GM12892 (cell line): ENCODE measurements at regions not wholly inside any gene's neighbourhood (a gene's known extent, or its start where the extent isn't known, plus 50 kb on each side); places are given as distances from the start of the nearest gene placed in this dataset.

Source experiments
- POLR2A ChIP-seq: IDR thresholded peaks from 2 replicates; pipeline ENCODE4 v1.6.1; 2011; ENCODE audit warnings: low read depth, low read length, control low read depth
- POLR2AphosphoS5 ChIP-seq: IDR thresholded peaks from 2 replicates; pipeline ENCODE4 v1.6.1; 2011; ENCODE audit warnings: low read depth, low read length, control low read depth
- TAF1 ChIP-seq: IDR thresholded peaks from 2 replicates; pipeline ENCODE4 v1.6.1; 2011; ENCODE audit warnings: low read depth, mild to moderate bottlenecking, control low read depth, low read length, borderline replicate concordance

DNA sequence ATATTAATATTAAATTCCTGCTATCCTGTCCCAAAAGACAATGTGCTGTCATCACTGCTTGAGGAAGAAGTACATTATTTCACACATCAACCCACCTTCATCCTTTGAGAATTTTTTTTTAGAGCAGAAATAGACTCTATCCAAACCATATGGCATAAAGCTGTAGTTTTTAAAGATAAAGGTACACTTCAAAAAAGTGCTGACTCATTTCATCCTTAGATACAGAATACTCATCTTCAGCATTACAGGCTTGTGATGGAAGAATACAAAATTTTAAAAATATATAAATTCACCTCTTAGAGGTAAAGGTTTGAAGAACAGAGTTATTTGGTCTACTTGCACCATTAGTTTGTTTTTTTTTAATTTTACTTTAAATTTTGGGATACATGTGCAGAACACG lies 126.7 kb upstream of the ERG start:
- TF ChIP-seq POLR2AphosphoS5 (no peak), POLR2A (no peak), TAF1 (no peak)
